Motor neuron (in vitro differentiated cells): ENCODE measurements at regions not wholly inside any gene's neighbourhood (a gene's known extent, or its start where the extent isn't known, plus 50 kb on each side); places are given as distances from the start of the nearest gene placed in this dataset.
A peak's percentile ranks its signal among the peaks of the same experiment; 100 is the strongest.

Source experiments
- ATAC-seq, 8 experiments: fragments of 200-7000 bp; cut with Tn5 transposase; replicated peaks in 6 of 8; 2 replicates each; pipeline ENCODE4 v1.8.0; 2021; ENCODE audit warnings: mild to moderate bottlenecking in 8 of 8, moderate library complexity in 8 of 8
- H3K27ac ChIP-seq, 2 donors: fragments of 250-450 bp; sonication (Bioruptor Pico); 2 replicates each; pipeline ENCODE4 v1.9.0; 2021; ENCODE audit warnings: antibody characterized with exemption in 2 of 2, mild to moderate bottlenecking in 2 of 2, moderate library complexity in 1 of 2
- H3K4me1 ChIP-seq, 2 donors: fragments of 250-450 bp; sonication (Bioruptor Pico); replicated peaks in 1 of 2; 2 replicates each; pipeline ENCODE4 v1.6.1; 2021; ENCODE audit warnings: antibody characterized with exemption in 2 of 2, mild to moderate bottlenecking in 2 of 2, moderate library complexity in 1 of 2
- H3K4me3 ChIP-seq, 5 donors: fragments of 250-450 bp; sonication (Bioruptor Pico); 2 replicates each; pipeline ENCODE4 v1.9.0; 2021; ENCODE audit warnings: antibody characterized with exemption in 5 of 5, mild to moderate bottlenecking in 5 of 5, moderate library complexity in 4 of 5
- WGBS, 10 experiments: fragments of 450-650 bp; shearing (Covaris generic); methylation state at CpG; one replicate each; pipeline ENCODE4 v1.0.0; 2022; 5-methylcytosine and 5-hydroxymethylcytosine counted together
- in situ Hi-C, 9 experiments: fragments of 400-800 bp; cut with MboI; loops; one replicate each; pipeline ENCODE4 v1.15.0; 2021; ENCODE audit warnings: low sequenced_read_pairs in 9 of 9, low pct_unique_long_range_greater_than_20kb in 2 of 9; ENCODE audit not compliant: unreplicated experiment in 9 of 9

DNA sequence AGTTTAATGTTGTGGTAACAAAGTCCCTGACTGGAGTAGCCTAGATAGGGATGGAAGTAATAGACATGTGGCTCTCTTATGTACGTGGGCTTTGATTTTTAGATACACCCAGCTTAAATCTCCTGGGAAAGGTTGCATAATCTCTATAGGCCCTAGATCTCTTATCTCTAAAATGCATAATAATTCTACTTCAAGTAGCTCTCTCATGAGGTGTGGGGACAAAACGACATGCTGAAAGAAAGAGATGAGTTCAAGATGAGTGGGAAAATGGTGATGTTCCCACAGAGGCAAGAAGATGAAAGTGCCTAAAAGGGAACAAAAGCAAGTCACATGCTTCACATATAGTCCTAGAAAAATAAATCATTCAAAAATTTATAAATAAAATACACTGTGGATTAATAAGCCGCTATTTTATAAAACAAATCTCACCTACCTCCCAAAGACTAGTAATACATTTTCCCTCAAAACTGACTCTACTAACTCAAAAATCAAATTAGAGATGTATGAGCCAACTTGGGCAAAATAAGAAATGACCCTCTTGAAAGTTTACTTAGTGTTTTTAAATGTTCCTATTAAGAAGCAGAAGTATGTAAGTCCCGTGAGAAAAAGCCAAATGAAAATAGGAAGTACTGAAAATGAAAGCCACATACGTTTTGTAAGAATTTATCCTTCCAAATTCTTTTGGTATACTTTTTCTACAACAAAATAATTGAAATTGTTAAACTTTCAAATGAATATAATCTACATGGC is 148.2 kb upstream of the ITGA4 start:
- Histone ChIP-seq H3K4me3 (no peak overlapping the region), H3K4me1 (no peaks in the 10 kb centered on the region), H3K27ac (no peak overlapping the region)
- in situ Hi-C loops, result no loop called here
- WGBS, 10 experiments, result 72 to 98% (median 92%) methylated on average over 2 to 5 of the region's 5 CpGs; no CpG with 5 or more reads in 1 of the 10 experiments
- no peak for ATAC-seq

DNA sequence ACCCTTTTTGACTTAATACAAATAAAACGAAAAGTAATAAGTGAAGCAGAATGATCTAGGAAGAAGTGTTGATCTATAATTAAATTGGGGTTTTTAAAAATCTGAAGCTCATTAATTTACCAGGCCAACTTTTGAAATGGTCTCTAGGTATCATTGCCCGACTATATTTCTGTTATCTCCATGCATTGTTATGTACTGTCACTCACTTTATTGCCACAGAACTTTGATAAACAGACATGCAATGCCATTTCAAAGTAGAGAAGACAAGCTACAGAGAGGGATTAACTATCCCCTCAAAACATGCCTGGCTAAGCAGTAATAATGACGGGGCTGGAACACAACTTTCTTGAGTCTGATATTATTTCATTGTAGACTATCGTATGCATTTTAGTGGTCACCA is 147.6 kb upstream of the ITGA4 start:
- in situ Hi-C loops, result no loop called here
- Histone ChIP-seq H3K4me1 (no peaks in the 10 kb centered on the region), H3K27ac (no peak overlapping the region), H3K4me3 (no peak overlapping the region)
- ATAC-seq, result no peak
- WGBS, 10 experiments, result 70 to 100% (median 92%) methylated on average over 2 to 4 of the region's 4 CpGs

DNA sequence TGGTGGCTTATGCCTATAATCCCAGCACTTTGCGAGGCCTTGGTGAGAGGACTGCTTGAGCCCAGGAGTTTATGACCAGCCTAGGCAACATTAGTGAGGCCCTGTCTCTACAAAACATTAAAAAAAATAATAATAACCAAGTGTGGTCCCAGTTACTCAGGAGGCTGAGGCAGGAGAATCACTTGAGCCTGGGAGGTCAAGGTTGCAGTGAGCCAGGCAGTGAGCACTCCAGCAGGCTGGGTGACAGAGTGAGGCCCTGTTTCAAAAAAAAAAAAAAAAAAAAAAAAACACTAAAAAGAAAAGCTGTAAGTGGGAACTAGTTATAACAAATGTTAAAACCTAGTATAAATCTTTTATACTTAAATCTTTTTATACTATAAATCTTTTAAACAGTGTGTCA is 146.2 kb upstream of the ITGA4 start:
- Histone ChIP-seq H3K27ac (no peak overlapping the region), H3K4me1 (no peaks in the 10 kb centered on the region), H3K4me3 (no peak overlapping the region)
- in situ Hi-C loops, result no loop called here
- 80 to 100% (median 100%) methylated on average over 1 of the region's 1 CpG; no CpG with 5 or more reads in 3 of the 10 experiments for WGBS, 10 experiments
- no peak for ATAC-seq

DNA sequence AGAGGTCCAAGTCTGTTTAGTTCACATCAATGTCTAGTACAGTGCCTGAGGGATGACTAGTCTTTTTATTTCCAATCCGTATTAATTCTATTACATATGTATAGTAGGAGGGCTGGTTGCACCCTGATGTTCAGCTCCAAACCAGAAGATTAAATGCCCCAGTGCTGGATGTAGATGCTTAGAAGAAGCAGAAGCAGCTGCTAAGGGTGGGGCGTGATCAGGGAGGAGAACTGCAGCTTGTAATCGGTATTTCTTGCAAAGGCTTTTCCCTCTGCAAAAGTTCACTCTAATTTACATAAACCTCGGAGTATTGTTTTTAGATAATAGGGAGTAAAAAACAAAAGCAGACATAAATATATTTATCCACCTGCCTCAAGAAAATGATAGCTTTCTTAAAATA is 145.3 kb upstream of the ITGA4 start:
- H3K4me3 ChIP-seq, result no peak overlapping the region
- in situ Hi-C loops, result no loop called here
- no peaks in the 10 kb centered on the region for H3K4me1 ChIP-seq
- H3K27ac ChIP-seq, result no peak overlapping the region
- WGBS, 10 experiments, result 0 to 96% (median 83%) methylated on average over 1 to 4 of the region's 4 CpGs; no CpG with 5 or more reads in 3 of the 10 experiments
- ATAC-seq, result peak in 3 of 8 experiments; percentile 55 to 98 (median 67)

DNA sequence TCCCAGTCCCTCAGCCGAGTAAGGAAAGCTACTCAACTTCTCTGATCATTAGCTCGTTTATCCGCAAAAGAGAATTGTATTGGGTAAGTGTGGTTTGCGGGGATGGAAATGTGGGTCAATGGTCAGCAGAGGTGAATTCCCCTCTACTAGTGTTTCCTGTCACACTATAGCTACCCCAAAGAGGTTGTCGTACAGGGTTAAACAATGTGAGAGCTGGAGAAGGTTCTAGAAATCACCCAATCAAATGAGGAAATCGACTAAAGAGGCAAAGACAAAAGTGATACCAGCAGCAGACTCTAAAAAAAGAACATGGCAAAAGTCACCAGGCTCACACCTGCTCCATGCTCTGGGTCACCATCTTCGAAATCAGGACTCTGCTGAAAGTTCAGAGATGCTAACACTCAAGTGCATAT is 144.7 kb upstream of the ITGA4 start:
- WGBS, 10 experiments, result 71 to 100% (median 93%) methylated on average over 1 to 7 of the region's 7 CpGs
- in situ Hi-C loops, result no loop called here
- H3K4me1 ChIP-seq, result no peaks in the 10 kb centered on the region
- ATAC-seq, result no peak
- H3K27ac ChIP-seq, result no peak overlapping the region
- H3K4me3 ChIP-seq, result no peak overlapping the region

DNA sequence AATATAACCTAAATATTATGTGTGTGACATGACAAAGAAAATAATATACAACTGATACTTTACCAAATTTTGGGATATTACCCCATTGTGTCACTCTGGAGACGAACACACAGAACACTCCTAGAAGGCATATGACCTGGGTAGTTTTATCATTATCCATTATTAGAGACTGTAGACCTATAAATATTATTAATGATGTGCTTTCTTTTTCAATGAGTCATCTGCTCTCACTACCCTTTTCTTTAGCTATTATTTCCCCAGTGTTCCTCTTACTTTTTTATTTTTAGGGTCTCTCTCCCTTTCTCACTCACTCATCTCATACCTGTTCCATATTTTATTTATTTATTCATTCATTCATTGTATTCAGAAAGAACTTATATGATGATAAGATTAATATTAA is 143.3 kb upstream of the ITGA4 start:
- Histone ChIP-seq H3K27ac (no peak overlapping the region), H3K4me3 (no peak overlapping the region), H3K4me1 (no peaks in the 10 kb centered on the region)
- WGBS, 10 experiments, result 67 to 100% (median 88%) methylated on average over 1 of the region's 1 CpG; no CpG with 5 or more reads in 1 of the 10 experiments
- ATAC-seq, result no peak
- in situ Hi-C loops, result no loop called here

DNA sequence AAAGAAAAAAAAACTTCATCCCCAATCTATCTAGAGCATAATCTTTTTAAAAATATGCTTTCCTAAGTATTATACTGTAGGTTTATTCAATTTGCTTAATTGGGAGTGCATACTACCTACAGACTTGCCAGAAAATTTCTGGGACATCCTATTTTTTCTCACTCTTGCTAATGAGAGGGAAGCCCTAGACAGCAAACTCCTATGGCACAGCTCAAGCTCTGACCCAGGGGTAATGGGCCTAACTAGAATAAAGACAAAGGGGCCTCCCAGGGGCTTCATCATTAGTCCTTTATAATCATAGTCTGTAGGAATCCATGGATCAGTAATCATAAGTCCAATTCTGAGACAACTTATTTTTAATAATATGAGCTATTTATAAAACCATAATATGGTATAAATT is 142.6 kb upstream of the ITGA4 start:
- H3K4me1 ChIP-seq, result no peaks in the 10 kb centered on the region
- no peak for ATAC-seq
- no peak overlapping the region for H3K27ac ChIP-seq
- no peak overlapping the region for H3K4me3 ChIP-seq
- in situ Hi-C loops, result no loop called here

DNA sequence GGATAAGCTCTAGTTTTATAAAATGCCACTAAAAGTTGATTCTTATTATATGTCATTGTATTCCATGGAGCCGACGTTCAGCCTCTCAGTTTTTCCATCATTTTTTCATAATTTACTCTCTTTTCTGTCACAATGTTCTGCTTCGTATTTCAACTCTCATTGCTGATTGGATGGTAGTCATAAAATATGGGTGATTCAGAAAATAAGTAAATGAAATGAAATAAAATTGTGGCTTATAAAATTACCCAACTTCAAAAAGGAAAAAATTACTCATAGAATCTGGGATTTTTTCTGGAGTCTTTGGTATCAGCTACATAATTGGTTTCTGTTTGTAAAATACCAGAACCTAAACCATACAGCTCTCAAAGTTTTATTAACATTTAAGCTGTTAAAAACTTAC is 139.7 kb upstream of the ITGA4 start:
- in situ Hi-C loops, result no loop called here
- ATAC-seq, result no peak
- Histone ChIP-seq H3K4me3 (no peak overlapping the region), H3K4me1 (no peaks in the 10 kb centered on the region), H3K27ac (no peak overlapping the region)
- 50 to 100% (median 94%) methylated on average over 1 to 3 of the region's 3 CpGs; no CpG with 5 or more reads in 1 of the 10 experiments for WGBS, 10 experiments

DNA sequence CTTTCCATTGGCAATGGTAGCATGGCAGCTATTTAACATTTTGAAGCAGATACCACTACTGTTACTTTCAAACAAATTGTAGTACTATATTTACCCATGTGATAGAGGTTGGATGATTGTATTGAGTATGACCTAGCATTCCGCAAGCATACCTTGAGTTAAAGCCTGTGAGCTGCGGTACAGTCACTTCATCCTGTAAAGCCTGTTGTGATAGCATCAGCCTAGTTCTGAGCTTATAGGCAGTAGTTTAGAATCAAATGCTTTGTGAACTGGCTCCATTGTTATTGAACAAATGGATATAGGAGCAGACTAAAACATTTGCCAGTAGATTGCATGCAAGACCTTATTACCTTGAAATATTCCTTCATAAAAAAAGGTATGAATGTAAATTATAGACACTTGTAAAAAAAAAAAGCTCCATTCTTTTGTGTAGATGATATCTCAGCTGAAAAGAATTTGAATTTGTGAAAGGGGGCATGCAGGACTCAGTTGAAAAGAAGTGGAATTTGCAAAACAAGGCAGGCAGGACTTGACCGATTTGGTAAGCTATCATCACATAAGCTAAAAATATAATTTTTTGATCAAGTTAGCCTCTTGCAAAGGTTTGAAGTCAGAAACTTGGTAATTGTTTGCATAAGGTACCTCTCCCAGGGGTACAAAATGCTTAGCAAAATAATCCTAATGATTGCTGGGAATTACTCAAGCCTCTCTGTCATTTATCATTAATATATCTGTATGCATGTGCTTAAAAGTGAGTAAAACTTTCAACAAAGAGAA is 138.5 kb upstream of the ITGA4 start:
- Histone ChIP-seq H3K27ac (no peak overlapping the region), H3K4me3 (no peak overlapping the region), H3K4me1 (no peaks in the 10 kb centered on the region)
- no peak for ATAC-seq
- in situ Hi-C loops, result no loop called here
- WGBS, 10 experiments, result 79 to 100% (median 89%) methylated on average over 1 to 3 of the region's 3 CpGs

DNA sequence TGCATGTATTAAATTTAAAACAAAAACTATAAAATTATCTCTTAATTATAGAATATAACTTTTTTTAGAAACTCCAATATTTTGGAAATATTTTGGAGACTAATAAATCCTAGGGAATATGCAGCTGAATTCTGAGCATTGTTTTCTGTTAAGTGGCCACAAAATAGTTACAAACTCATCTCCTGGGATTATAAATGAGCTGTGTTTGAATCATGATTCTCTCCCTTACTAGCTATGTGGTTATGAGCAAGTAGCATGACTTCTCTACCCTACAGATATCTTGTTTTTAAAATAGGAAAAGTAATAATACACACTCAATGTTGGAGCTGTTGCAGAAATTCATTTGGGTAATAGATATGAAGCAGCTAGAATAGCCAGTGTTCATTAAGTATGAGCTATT is 137.9 kb upstream of the ITGA4 start:
- ATAC-seq, result no peak
- H3K4me1 ChIP-seq, result no peaks in the 10 kb centered on the region
- no peak overlapping the region for H3K27ac ChIP-seq
- in situ Hi-C loops, result no loop called here
- no peak overlapping the region for H3K4me3 ChIP-seq

DNA sequence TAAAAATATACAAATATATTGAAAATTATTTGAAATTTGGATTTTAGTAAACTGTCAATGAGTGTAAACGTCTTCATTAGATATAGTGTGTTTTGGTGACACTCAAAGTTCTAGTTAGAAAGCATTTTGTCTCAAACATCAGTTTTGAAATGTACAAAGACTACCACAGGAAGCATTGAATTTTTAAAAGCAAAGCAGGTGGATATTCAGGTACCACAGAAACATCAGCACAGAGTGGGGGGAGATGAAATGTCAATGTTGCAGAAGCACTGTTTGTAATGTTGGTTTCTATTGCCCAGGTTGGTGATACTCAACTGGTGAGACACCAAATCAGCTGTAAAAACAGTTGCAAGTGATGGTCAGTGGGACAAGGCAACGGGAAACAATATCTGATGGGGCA is 136.5 kb upstream of the ITGA4 start:
- no peak for ATAC-seq
- in situ Hi-C loops, result no loop called here
- 29 to 100% (median 87%) methylated on average over 1 to 2 of the region's 2 CpGs for WGBS, 10 experiments
- H3K4me1 ChIP-seq, result no peaks in the 10 kb centered on the region
- H3K4me3 ChIP-seq, result no peak overlapping the region
- no peak overlapping the region for H3K27ac ChIP-seq

DNA sequence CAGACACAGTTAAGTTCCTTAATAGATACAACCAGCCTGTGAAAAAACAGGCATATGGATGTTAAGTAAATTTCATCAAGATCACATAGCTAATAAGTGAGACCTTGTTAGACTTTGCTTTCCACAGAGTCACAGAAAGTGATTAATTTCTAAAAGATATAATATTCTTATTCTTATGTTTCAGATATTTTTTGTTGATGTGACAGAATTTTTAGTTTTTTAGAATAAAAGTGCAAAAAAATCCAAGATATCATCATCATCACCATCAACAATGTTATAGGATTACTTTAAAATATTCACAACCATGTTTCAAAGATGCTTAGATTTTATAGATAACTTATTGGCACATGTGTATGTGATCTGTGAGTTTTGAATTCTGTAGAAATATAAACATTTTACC is 132.3 kb upstream of the ITGA4 start:
- ATAC-seq, result no peak
- H3K4me3 ChIP-seq, result no peak overlapping the region
- no peaks in the 10 kb centered on the region for H3K4me1 ChIP-seq
- H3K27ac ChIP-seq, result no peak overlapping the region
- in situ Hi-C loops, result no loop called here

DNA sequence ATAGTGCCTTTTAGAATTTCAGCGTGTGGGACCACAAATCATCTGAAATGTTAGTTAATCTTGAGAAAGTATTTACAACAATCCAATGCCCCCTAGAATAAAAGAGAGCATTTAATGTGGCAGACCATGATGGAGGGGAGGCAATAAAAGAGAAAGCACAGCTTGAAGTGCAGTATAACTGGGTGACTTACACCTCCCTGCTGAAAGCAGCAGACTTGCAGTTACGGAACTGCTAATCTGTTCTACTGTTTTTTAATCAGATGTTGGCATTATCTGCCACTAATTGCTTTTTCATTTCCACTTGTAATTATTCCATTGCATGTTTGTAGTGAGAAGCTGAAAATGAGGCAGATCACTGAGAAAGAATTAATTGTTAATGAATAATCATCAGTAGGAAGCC is 130.5 kb upstream of the ITGA4 start:
- H3K27ac ChIP-seq, result no peak overlapping the region
- in situ Hi-C loops, result no loop called here
- ATAC-seq, result no peak
- no peak overlapping the region for H3K4me3 ChIP-seq
- no peaks in the 10 kb centered on the region for H3K4me1 ChIP-seq
- 29 to 100% (median 54%) methylated on average over 1 to 2 of the region's 2 CpGs; no CpG with 5 or more reads in 1 of the 10 experiments for WGBS, 10 experiments

DNA sequence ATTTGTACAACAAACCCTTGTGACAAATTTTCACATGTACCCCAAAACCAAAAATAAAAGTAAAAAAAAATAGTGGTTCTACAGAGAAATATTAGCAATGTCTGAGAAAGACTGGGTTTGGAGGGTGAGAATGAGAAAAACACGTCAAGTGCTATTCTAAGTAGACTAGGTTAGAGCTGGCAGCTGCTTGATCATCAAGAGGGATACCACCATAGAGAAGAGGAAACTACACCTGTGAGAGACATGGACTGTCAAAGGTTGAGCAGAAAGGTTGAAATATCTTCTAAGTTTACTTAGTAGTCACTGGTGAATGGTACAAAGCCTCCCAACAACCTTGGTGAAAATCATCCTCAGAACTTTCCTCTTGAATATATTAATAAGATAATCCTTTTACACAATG is 126.9 kb upstream of the ITGA4 start:
- no peak for ATAC-seq
- in situ Hi-C loops, result no loop called here
- Histone ChIP-seq H3K27ac (no peak overlapping the region), H3K4me3 (no peak overlapping the region), H3K4me1 (peaks cover 0 to 17% of the 10 kb centered on the region in 2 donors)
- 56 to 100% (median 100%) methylated on average over 1 of the region's 1 CpG for WGBS, 10 experiments
